B cell (primary cell): ENCODE measurements at regions not wholly inside any gene's neighbourhood (a gene's known extent, or its start where the extent isn't known, plus 50 kb on each side); places are given as distances from the start of the nearest gene placed in this dataset.

Experiments used
- EZH2 ChIP-seq: IDR thresholded peaks from 2 replicates; pipeline ENCODE4 v1.6.1; 2012; ENCODE audit warnings: borderline replicate concordance, low read depth, mild to moderate bottlenecking, moderate library complexity, low read length; ENCODE audit not compliant: insufficient read depth, poor library complexity, severe bottlenecking
- TF ChIP-seq, protein P1 (sequence below): fragments of 200-600 bp; IDR thresholded peaks from one replicate; pipeline ENCODE4 v1.8.0; 2022; ENCODE audit warnings: antibody characterized with exemption, mild to moderate bottlenecking

DNA sequence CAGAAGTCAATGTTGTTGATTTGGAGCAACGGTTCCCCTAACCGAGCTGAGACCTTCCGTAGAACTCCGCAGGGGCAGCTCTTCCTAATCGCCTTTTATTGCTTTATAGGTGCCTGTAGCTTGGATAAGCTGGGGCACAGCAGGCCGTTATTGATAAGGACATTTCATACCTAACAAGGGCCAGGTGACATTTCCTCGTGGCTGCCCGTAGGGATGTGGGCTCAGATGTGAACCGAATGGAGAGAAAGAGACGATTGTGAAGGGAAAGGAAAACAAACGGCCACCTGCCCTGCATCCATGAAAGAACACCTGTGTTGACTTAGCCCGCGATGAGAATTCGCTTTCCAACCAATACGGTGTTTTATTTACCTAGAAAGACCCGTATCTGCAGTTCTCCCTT, 53.3 kb upstream of the DACT2 start:
- TF ChIP-seq, protein P1, sequence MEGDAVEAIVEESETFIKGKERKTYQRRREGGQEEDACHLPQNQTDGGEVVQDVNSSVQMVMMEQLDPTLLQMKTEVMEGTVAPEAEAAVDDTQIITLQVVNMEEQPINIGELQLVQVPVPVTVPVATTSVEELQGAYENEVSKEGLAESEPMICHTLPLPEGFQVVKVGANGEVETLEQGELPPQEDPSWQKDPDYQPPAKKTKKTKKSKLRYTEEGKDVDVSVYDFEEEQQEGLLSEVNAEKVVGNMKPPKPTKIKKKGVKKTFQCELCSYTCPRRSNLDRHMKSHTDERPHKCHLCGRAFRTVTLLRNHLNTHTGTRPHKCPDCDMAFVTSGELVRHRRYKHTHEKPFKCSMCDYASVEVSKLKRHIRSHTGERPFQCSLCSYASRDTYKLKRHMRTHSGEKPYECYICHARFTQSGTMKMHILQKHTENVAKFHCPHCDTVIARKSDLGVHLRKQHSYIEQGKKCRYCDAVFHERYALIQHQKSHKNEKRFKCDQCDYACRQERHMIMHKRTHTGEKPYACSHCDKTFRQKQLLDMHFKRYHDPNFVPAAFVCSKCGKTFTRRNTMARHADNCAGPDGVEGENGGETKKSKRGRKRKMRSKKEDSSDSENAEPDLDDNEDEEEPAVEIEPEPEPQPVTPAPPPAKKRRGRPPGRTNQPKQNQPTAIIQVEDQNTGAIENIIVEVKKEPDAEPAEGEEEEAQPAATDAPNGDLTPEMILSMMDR: no peak
- no peak for TF ChIP-seq EZH2
